Cardiac fibroblast (primary cell): ENCODE measurements at regions not wholly inside any gene's neighbourhood (a gene's known extent, or its start where the extent isn't known, plus 50 kb on each side); places are given as distances from the start of the nearest gene placed in this dataset.
"Not testable (repeated sequence)": the region's sequence is repeated elsewhere in the genome, so short reads cannot be mapped to it uniquely, and the experiment has no call there.

Source experiments
- DNase-seq, 2 donors: peaks; one replicate each; pipeline versions ENCODE4 v3.0.0 to v3.0.0-alpha.2; 2010; ENCODE audit warnings: low read depth in 2 of 2
- H3K4me3 ChIP-seq, 2 donors: replicated peaks in 1 of 2; 1 replicate in 1 of 2; 2 replicates in 1 of 2; pipeline ENCODE4 v1.5.1; 2011; ENCODE audit warnings: low read depth in 2 of 2, low read length in 2 of 2, mild to moderate bottlenecking in 2 of 2, moderate library complexity in 1 of 2
- TF ChIP-seq, protein P1 (sequence below): IDR thresholded peaks from one replicate; pipeline ENCODE4 v1.5.1; 2011; ENCODE audit warnings: low read depth, mild to moderate bottlenecking, low read length, inconsistent platforms

DNA sequence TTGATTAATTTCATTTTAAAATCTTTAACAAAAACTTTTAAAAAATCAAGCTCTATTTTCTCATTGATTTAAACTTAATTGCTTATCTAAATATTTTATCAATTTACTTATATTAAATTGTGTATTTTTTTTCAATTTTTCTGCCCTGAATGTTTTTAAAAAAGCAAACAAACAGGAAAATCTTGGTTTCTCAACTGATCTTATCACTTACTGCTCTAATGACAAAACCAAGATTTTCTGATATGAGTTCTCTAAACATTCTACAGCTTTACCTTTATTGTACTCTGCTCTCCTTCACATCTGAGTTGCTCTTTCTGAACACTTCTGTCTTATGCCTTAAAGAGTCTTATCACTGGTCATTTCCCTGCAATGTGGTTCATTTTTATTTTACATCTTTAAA is 587.8 kb upstream of the BCHE start:
- DNase-seq: no peak
- TF ChIP-seq, protein P1, sequence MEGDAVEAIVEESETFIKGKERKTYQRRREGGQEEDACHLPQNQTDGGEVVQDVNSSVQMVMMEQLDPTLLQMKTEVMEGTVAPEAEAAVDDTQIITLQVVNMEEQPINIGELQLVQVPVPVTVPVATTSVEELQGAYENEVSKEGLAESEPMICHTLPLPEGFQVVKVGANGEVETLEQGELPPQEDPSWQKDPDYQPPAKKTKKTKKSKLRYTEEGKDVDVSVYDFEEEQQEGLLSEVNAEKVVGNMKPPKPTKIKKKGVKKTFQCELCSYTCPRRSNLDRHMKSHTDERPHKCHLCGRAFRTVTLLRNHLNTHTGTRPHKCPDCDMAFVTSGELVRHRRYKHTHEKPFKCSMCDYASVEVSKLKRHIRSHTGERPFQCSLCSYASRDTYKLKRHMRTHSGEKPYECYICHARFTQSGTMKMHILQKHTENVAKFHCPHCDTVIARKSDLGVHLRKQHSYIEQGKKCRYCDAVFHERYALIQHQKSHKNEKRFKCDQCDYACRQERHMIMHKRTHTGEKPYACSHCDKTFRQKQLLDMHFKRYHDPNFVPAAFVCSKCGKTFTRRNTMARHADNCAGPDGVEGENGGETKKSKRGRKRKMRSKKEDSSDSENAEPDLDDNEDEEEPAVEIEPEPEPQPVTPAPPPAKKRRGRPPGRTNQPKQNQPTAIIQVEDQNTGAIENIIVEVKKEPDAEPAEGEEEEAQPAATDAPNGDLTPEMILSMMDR: no peak
- no peak overlapping the region for H3K4me3 ChIP-seq

DNA sequence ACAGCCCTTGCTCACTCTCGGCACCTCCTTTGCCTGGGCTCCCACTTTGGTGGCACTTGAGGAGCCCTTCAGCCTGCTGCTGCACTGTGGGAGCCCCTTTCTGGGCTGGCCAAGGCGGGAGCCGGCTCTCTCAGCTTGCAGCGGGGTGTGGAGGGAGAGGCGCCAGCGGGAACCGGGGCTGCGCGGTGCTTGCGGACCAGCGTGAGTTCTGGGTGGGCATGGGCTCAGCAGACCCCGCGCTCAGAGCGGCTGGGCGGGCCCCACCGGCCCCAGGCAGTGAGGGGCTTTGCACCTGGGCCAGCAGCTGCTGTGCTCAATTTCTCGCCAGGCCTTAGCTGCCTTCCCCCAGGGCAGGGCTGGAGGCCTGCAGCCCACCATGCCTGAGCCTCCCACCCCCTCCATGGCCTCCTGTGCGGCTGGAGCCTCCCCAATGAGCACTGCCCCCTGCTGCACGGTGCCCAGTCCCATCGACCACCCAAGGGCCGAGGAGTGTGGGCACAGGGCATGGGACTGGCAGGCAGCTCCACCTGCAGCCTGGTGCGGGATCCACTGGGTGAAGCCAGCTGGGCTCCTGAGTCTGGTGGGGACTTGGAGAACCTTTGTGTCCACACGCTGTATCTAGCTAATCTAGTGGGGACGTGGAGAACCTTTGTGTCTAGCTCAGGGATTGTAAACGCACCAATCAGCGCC is 586.7 kb upstream of the BCHE start:
- not testable (repeated sequence) for DNase-seq, H3K4me3 ChIP-seq

DNA sequence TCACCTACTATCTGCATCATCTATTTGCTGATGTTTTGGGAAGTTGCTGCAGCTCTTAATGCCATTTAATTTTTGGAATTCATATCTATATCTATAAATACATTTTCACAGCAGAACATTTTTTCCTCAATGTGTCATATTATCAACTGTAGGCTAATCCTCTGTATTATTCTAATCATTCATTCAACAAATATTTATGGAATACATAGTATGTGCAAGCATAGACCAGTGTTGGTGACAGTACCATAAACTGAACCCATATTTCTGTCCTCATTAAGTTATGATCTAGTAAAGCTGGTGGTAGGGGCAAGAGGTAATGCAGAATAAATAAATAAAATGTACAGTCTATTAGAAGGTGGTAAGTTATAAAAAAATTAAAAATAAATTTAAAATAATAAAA is 585.3 kb upstream of the BCHE start:
- TF ChIP-seq, protein P1: no peak
- DNase-seq: no peak
- no peak overlapping the region for H3K4me3 ChIP-seq

DNA sequence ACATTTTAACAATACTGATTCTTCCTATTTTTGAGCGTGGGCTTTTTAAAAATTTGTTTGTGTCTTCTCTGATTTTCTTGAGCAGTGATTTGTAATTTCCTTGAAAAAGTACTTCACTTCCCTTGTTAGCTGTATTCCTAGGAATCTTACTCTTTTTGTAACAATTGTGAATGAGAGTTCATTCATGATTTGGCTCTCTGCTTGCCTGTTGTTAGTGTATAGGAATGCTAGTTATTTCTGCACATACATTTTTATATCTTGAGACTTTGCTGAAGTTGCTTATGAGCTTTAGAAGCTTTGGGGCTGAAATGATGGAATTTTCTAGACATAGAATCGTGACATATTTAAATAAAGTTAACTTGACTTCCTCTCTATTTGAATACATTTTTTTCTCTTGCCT is 582.8 kb upstream of the BCHE start:
- TF ChIP-seq, protein P1: no peak
- no peak for DNase-seq
- no peak overlapping the region for H3K4me3 ChIP-seq

DNA sequence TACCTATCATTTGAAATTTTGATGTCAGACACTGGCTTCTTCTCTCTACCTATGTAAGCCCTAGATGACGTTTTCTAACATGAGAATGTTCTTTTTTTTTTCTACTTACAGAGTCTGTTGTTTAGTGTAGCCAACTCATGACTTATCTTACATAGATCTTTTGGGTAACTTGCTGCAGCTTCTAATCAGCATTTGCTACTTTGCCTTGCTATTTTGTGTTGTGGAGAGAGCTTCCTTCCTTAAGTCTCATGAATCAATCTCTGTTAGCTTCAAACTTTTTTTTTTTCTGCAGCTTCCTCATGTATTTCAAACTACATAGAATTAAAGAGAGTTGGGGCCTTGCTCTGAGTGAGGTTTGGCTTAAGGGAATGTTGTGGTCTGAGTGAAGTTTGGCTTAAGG is 568.7 kb upstream of the BCHE start:
- no peak for DNase-seq
- TF ChIP-seq, protein P1: no peak
- no peak overlapping the region for H3K4me3 ChIP-seq

DNA sequence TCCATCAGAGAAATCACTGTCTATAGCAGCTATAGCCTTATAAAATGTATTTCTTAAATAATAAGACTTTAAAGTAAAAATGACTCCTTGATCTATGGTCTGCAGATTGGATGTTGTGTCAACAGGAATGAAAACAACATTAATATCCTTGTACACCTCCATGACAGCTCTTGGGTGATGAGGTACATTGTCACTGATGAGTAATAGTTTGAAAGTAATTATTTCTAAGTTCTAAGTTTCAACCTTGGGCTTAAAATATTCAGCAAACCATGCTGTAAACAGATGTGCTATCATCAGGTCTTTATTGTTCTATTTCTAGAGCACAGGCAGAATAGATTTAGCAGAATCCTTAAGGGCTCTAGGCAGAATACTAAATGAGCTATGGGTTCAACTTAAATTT is 568.2 kb upstream of the BCHE start:
- TF ChIP-seq, protein P1: no peak
- no peak for DNase-seq
- H3K4me3 ChIP-seq: no peak overlapping the region

- H3K4me3 ChIP-seq: no peak overlapping the region
- no peak for DNase-seq
- TF ChIP-seq, protein P1: no peak
These were observed 553.1 kb upstream of the BCHE start for GRCh38 chr3:166390303-166390702.
